ENCODE measurements at regions not wholly inside any gene's neighbourhood (a gene's known extent, or its start where the extent isn't known, plus 50 kb on each side); places are given as distances from the start of the nearest gene placed in this dataset.

GRCh38 chr4:116668190-116668589 lies 417.2 kb downstream of the TRAM1L1 start:
- TF ChIP-seq, protein P1, sequence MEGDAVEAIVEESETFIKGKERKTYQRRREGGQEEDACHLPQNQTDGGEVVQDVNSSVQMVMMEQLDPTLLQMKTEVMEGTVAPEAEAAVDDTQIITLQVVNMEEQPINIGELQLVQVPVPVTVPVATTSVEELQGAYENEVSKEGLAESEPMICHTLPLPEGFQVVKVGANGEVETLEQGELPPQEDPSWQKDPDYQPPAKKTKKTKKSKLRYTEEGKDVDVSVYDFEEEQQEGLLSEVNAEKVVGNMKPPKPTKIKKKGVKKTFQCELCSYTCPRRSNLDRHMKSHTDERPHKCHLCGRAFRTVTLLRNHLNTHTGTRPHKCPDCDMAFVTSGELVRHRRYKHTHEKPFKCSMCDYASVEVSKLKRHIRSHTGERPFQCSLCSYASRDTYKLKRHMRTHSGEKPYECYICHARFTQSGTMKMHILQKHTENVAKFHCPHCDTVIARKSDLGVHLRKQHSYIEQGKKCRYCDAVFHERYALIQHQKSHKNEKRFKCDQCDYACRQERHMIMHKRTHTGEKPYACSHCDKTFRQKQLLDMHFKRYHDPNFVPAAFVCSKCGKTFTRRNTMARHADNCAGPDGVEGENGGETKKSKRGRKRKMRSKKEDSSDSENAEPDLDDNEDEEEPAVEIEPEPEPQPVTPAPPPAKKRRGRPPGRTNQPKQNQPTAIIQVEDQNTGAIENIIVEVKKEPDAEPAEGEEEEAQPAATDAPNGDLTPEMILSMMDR (conservative IDR thresholded peaks at IDR 0.05; ENCODE audit: low read depth, low read length) = peak; percentile 49
- no peak for DNase-seq (ENCODE audit: low read depth)
- H3K4me3 ChIP-seq (ENCODE audit: low read depth, low read length) = no peak overlapping the region

GRCh38 chr4:116665716-116666115 lies 419.7 kb downstream of the TRAM1L1 start:
- DNase-seq (ENCODE audit: low read depth) = no peak
- TF ChIP-seq, protein P1 (conservative IDR thresholded peaks at IDR 0.05; ENCODE audit: low read depth, low read length) = no peak
- H3K4me3 ChIP-seq (ENCODE audit: low read depth, low read length) = no peak overlapping the region

DNA sequence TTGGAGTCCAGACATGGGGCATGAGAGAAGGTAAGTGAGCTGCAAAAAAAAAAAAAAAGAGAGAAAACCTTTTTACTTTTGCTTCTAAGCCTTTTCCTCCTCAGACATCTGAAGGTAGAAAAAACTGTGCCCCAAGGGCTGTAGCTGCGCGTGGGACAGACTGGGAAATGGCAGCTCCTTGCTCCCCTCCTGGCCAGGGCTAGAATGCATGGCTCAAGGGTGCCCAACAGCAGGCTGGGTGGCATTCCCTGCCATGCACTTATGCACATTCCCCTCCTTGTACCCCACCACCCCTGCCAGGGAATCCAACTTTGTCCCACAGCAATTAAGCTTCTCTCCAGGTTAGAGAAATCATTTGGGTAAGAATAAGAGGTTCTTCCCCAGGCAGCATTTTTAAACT lies 421.2 kb downstream of the TRAM1L1 start:
- no peak overlapping the region for H3K4me3 ChIP-seq (ENCODE audit: low read depth, low read length)
- TF ChIP-seq, protein P1 (conservative IDR thresholded peaks at IDR 0.05; ENCODE audit: low read depth, low read length) = no peak

GRCh38 chr4:116639070-116639577 lies 446.3 kb downstream of the TRAM1L1 start:
- H3K4me3 ChIP-seq (ENCODE audit: low read depth, low read length) = no peak overlapping the region
- DNase-seq (ENCODE audit: low read depth) = no peak
- TF ChIP-seq, protein P1 (conservative IDR thresholded peaks at IDR 0.05; ENCODE audit: low read depth, low read length) = no peak

More for the DNA sequence above, 421.2 kb downstream of the TRAM1L1 start:
- no peak for DNase-seq (ENCODE audit: low read depth)

DNA sequence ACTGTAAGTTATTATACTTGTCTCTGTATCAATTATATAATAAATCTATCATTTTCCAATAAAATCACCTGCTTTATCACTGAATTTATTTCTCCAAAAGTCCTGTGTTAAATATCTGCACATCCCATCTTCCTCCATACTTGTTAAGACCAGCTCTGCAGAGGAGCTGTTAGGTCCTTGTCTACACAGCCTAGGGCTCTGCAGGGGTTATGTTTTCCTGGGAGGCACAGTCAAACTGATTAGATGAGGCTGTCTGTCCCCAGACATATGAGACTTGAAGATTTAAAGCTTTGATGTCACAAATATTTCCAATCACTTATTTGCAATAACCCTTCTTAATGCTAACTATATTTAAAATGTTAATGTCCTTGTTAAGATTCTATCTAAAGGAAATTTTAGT lies 446.8 kb downstream of the TRAM1L1 start:
- TF ChIP-seq, protein P1 (conservative IDR thresholded peaks at IDR 0.05; ENCODE audit: low read depth, low read length) = no peak
- no peak overlapping the region for H3K4me3 ChIP-seq (ENCODE audit: low read depth, low read length)
- DNase-seq (ENCODE audit: low read depth) = no peak

DNA sequence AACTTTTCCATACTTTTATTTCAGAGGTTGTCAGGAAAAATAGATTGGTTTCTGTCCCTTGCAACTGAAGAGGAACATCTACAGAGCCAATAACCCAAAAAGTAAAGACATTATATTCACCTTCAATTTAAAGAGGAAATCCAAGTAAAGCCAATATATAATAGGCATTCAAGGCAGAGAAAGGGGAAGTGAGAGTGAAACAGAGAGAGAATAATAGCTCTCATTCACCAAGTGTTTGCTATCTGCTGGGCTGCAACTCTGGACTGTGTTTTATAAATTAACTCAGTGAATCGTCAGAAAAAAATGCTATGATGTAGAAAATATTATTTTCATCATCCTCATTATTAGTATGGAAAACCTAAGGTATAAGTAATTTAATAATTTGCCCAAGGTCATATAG lies 448.5 kb downstream of the TRAM1L1 start:
- no peak for DNase-seq (ENCODE audit: low read depth)
- no peak overlapping the region for H3K4me3 ChIP-seq (ENCODE audit: low read depth, low read length)
- TF ChIP-seq, protein P1 (conservative IDR thresholded peaks at IDR 0.05; ENCODE audit: low read depth, low read length) = no peak

DNA sequence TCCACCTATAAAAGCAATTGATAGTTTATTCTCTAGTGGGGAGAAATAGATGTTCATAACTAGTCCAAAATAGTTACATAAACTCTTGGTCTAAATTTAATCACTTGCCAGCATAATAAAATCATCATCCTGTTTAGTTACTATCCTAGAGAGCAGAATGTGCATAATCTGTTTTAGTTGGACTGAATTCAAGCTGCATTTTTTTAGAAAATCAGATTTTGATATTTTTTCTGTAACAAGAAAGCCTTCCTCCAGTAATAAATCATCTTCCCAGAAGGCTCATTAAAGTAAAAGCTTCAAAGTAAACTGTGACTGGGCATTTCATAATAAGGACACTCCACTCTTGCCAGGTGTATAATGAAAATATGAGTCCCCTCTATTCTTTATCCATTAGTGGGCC lies 453.1 kb downstream of the TRAM1L1 start:
- TF ChIP-seq, protein P1 (conservative IDR thresholded peaks at IDR 0.05; ENCODE audit: low read depth, low read length) = no peak
- DNase-seq (ENCODE audit: low read depth) = no peak
- H3K4me3 ChIP-seq (ENCODE audit: low read depth, low read length) = no peak overlapping the region

All from epithelial cell of proximal tubule (primary cell).